Globus pallidus (tissue), 1 donor: ENCODE measurements at regions not wholly inside any gene's neighbourhood (a gene's known extent, or its start where the extent isn't known, plus 50 kb on each side); places are given as distances from the start of the nearest gene placed in this dataset.

Source experiments
- DNase-seq: peaks from one replicate; pipeline ENCODE4 v3.0.0-alpha.2; 2015; ENCODE audit warnings: low spot score

DNA sequence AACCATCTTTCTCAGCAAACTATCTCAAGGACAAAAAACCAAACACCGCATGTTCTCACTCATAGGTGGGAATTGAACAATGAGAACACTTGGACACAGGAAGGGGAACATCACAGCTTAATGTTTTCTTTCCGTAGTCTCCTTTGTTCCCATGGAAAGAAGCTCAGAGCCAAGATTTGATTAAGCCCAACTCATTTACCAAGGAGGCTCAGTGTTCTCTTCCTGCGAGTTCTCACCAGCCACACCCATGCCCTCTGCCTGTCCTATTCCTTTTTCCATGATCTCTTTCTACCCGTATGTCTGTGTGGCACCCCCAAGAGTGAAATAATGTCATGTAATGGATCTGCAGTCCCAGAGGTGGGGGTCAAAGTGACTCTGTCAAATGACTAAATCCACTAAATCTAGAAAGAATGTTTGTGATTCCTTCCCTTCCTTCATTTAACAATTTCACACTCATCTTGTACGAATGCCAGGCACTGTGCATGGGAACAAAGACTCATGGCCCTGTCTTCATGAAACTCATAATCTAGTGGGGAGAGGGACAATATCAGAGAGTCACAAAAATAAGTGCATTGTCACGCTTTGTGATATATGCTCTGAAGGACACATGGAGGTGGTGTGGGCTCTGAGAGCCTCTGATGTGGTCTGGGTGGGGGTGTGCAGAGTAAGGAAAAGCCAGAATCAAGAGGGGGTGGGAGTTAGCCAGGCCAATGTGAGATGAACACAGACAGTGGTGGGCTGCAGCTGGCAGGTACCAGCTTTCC, 292.1 kb downstream of the CDC5L start:
- no peak for DNase-seq

- no peak for DNase-seq
Observed at GRCh38 chr6:44680202-44680720, 292.8 kb downstream of the CDC5L start.

DNA sequence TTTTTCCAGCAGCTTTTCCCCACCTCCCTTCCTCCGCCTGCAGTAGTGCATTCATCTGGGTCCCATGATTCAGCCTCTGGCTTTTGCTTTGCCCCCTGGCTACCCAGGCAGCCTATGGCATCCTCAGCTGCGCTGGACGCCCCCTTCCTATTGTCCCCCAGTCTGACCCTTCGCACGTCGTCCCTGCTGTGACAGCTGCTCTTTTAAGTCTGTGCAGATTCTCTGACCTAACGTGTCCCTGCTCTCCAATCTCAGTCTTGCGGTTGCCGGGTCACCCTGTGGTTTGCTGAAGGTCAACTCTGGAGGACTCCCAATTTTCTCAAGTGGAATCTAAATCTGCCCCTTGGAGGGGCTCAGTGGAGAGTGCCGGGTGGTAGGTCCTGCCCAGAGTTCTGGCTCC, 294.3 kb downstream of the CDC5L start:
- DNase-seq = no peak

DNA sequence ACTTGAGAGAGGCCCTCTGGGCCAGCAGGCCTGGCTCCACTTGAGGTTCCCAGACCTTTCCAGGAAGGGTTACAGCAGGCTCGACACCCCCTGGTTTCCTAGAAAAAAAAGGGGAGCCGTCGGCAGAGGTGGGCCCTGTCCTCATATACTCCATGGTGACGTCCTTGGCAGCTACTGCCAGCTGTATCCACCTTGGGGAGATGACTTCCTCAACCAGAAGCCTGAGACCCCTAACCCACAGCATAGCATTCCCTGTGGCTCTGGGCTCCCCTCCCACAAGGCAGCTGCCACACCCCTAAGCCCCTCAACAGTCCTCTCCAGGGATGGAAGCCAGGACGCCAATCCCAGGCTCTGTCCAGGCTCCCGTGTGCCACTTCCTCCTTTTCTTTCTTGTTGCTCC, 294.8 kb downstream of the CDC5L start:
- DNase-seq = no peak

DNA sequence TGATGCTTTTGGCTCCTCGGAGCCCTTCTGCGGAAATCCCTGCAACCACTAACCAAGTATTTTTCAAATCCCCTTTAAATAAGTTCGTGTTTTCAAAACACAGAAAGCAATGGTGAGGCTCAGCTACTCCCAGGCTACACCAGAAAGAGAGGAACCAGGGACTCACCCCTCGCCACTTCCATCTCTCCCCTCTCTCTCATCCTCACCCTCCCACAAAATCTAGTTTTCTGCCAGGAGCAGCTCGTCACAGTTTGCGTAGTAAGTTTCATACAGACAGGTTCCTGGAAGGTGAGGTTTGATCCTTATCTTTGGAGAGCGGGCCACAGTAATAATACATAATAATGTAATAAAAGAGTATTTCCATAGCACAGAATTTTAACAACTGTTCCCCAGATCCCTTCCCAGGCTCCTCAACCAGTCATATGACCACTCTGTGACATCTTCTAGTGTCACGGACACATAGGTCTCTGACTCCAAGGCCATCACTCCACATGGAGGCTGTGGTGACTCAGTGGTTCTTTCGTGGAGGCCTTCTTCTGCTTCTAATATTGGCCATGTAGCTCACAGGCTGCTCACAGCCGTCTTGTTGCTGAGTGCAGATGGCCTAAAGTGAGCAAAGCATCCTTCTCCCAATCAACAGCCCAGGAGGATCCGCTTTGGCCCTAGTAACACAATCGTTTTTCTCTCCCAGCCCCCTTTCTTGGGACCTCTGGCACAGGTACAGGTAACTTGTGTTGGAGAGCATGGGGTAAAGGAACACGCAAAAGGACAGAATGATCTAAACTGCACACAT, 295.7 kb downstream of the CDC5L start:
- DNase-seq = no peak

GRCh38 chr6:44685213-44685612, 297.7 kb downstream of the CDC5L start:
- no peak for DNase-seq

DNA sequence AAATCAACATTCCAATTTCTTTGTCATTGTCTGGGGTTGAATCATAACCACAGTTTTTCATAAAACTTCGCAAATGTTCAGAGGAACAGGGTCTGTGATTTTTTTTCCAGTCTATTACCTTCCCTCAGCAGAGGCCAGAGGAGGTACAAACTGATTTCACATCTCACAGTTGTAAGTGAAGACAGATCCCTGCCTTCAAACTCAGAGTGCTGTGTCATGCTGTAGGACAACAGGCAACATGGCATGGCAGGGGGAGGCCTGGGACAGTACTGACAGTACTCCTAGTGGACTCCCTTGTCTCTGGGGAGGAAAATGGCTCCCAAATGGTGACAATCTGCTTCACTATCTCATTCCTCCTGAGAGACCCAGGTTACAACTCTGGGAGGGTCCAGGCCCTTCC, 308.6 kb downstream of the CDC5L start:
- DNase-seq = no peak

DNA sequence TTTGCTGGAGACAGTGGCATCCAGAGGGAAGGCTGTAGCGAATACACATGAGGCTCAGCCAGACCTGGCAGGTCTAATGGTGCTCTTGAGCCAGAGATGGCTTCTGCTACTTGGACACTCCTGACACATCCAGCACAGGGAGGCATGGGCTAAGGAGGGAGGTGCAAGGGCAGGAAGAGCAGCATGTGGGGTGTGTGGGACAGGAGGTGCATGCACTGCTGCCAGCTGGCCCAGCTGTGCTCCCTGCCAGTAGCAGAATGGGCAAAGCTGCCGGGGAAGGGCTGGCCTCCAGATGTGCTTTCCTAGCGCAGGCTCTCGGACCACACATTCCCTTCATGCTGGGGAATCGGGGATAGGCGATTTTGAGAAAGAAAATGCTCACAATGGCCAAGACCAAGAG, 309.2 kb downstream of the CDC5L start:
- DNase-seq = no peak

- DNase-seq = no peak
Observed at GRCh38 chr6:44697327-44697726, 309.8 kb downstream of the CDC5L start.

GRCh38 chr6:44698602-44699001, 311.1 kb downstream of the CDC5L start:
- no peak for DNase-seq

DNA sequence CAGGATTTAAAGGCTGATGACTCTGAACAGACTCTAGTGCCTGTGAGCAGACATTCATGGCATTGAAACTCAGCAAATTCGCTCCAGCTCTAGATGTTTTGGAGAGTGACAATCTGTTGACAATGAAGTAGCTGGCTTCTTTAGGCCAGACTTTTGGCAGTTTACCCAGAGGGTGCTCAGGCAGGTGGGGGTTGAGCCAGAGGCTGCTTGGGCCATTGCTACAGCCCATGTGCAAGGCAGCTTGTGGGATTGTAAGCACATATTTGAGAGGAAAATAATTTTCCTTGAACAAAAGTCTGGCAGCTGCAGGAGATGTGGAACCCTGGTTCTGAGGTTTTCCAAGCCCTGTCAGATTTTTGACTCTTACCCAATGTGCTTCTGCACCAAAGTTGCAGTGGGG, 311.6 kb downstream of the CDC5L start:
- no peak for DNase-seq

GRCh38 chr6:44699851-44700250, 312.3 kb downstream of the CDC5L start:
- no peak for DNase-seq

DNA sequence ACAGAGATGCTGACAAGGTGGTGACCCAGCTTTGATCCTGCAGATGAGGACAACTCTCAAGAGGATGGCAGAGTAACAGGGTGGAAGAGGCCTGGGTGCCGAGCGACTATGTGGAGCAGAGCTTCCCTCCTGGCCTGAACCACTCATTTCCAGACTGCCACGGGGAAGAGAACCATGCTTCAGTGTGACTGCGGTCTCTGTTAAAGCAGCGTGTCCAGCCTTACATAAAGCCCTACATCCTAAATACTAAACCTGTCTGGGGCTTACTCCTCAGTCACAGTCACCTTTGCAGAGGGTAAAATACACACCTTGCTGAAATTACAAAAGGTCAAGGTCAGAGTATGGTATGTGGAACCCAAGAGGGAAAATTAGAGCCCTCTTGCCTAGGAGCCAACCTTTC, 312.9 kb downstream of the CDC5L start:
- no peak for DNase-seq

GRCh38 chr6:44701038-44701636, 313.6 kb downstream of the CDC5L start:
- DNase-seq = no peak

DNA sequence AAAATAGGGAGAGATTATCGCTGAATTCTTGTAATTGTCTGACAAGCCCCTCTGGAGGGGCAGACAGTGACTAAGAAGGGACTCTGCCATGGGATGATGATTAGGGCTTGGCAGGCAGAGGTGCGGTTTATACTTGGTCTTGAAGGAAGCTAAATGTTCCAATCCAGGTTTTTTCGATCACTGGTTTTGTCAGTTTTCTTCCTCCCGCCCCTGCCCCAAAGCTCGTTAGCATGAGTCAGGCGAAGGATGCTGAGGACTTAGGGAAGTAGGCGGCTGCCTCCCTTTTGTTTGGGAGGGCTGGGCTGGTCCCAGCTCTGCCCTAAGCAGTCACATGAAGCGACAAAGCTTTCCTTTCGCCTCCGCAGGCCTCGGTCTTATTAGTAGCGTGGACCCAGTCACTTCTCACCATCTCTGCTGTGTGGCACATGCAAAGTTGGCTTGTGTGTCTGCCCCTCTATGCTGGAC, 314.2 kb downstream of the CDC5L start:
- no peak for DNase-seq

DNA sequence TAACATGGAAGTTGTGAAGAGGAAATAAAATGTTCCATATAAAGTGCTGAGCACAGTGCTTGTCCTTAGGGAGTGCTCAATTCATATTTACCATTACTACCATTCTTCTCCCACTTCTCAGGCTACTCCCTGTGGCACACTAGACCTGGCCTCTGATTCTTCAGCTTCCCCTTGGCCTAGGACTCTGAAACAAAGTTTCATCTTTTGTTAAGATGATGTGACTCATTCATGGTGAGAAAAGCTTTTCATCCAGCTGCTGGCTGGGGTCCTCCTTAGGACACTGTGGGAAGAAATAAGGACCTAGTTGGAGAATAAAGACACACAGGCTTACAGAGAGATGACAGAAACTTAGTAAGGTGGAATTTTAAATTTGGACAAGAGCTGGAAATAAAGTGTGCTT, 314.8 kb downstream of the CDC5L start:
- DNase-seq = no peak

GRCh38 chr6:44704240-44705150, 317.0 kb downstream of the CDC5L start:
- no peak for DNase-seq

DNA sequence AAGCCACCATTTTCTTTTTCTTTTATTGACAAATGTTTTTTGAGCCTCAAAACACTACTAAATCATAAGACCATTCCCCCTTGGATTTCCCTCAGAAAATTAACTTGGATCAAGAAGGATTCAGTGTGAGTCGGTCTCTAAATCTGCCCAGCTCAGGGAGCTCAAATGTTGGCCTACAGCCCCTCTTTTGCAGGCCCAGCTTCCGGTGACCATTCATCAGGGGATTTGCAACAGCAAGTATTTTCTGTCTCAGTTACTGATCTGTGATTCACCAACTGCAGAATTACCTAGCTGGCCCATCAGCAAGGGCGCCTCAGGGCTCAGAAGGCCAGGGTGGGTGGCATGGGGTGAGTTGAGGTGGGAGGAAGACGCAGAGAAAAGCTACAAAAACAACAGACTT, 318.1 kb downstream of the CDC5L start:
- DNase-seq = no peak

DNA sequence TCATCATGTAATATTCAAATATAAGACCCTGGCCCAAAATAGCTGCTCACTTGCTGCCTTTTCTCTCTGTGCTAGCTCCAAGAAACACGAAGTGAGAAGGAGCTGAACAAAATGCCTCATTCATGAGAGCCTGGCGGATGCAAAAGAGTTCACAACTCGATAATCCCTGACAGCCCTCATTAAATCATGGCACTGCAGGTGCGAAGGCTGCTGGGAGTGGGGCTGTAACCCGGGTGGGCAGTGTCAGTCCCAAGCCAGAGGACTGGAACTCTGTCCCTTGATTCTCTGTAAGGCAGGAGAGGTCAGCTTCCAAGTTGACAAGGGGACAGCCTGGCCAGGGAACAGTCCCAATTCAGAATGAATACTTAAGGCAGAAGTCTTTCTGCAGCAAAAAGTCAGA, 318.5 kb downstream of the CDC5L start:
- no peak for DNase-seq

- DNase-seq = no peak
Observed at GRCh38 chr6:44708208-44708607, 320.7 kb downstream of the CDC5L start.

GRCh38 chr6:44712353-44713111, 325.0 kb downstream of the CDC5L start:
- DNase-seq = no peak
